SK-N-SH (cell line): ENCODE measurements at regions not wholly inside any gene's neighbourhood (a gene's known extent, or its start where the extent isn't known, plus 50 kb on each side); places are given as distances from the start of the nearest gene placed in this dataset.

ENCODE experiments used
- CTCF ChIA-PET: fragments of 300-600, 350-600 bp; formaldehyde crosslinking; extraction: SDS; loops from one replicate; lab custom pipeline; 2021; lab: Yijun Ruan, JAX
- POLR2A ChIA-PET: fragments of 350-600 bp; sonication (Branson Sonifier 250); formaldehyde crosslinking; extraction: SDS; loops from one replicate; lab custom pipeline; 2020; ENCODE audit warnings: antibody characterized with exemption, inconsistent platforms; lab: Yijun Ruan, JAX
- DNase-seq: peaks from one replicate; pipeline ENCODE4 v3.0.0; 2012
- H2AFZ ChIP-seq: fragments of 200-600 bp; sonication (generic); 2 replicates; pipeline ENCODE4 v1.8.1; 2016; ENCODE audit warnings: antibody characterized with exemption, mild to moderate bottlenecking, low read depth
- H3F3A ChIP-seq: fragments of 200-600 bp; sonication (generic); replicated peaks from 2 replicates; pipeline ENCODE3; 2016; ENCODE audit warnings: antibody characterized with exemption, mild to moderate bottlenecking; ENCODE audit not compliant: insufficient read depth
- H3K27ac ChIP-seq, 2 experiments: fragments of 200-500 bp in 1 of 2; fragments of 200-600 bp in 1 of 2; sonication (Bioruptor generic) in 1 of 2; sonication (generic), shearing (Covaris generic) in 1 of 2; 2 replicates each; pipeline versions ENCODE4 v1.5.1 to v1.6.1; 2014 to 2016; ENCODE audit warnings: low read depth in 2 of 2, inconsistent platforms in 1 of 2, low read length in 1 of 2, mild to moderate bottlenecking in 1 of 2, mixed read lengths in 1 of 2
- H3K27me3 ChIP-seq: fragments of 200-600 bp; sonication (generic), shearing (Covaris generic); 2 replicates; pipeline ENCODE4 v1.6.1; 2016; ENCODE audit warnings: mixed run types; ENCODE audit not compliant: insufficient read depth
- H3K36me3 ChIP-seq, 2 experiments: fragments of 200-500 bp in 1 of 2; fragments of 200-600 bp in 1 of 2; sonication (Bioruptor generic) in 1 of 2; sonication (generic) in 1 of 2; replicated peaks in 1 of 2; 2 replicates each; pipeline versions ENCODE3 to v1.5.1; 2014 to 2016; ENCODE audit warnings: low read length in 1 of 2, mild to moderate bottlenecking in 1 of 2; ENCODE audit not compliant: insufficient read depth in 2 of 2, control insufficient read depth in 1 of 2
- H3K4me1 ChIP-seq, 2 experiments: fragments of 200-500 bp in 1 of 2; fragments of 200-600 bp in 1 of 2; sonication (Bioruptor generic) in 1 of 2; sonication (generic), shearing (Covaris generic) in 1 of 2; 2 replicates each; pipeline versions ENCODE4 v1.5.1 to v1.6.1; 2014 to 2016; ENCODE audit warnings: low read depth in 1 of 2, low read length in 1 of 2, mixed run types in 1 of 2; ENCODE audit not compliant: insufficient read depth in 2 of 2, control insufficient read depth in 1 of 2
- H3K4me2 ChIP-seq: fragments of 200-600 bp; sonication (generic), shearing (Covaris generic); 2 replicates; pipeline ENCODE4 v1.6.1; 2017; ENCODE audit warnings: mixed run types
- H3K4me3 ChIP-seq, 2 experiments: fragments of 200-500 bp in 1 of 2; fragments of 200-600 bp in 1 of 2; sonication (Bioruptor generic) in 1 of 2; sonication (generic), shearing (Covaris generic) in 1 of 2; 2 replicates each; pipeline versions ENCODE4 v1.5.1 to v1.8.1; 2014 to 2016; ENCODE audit warnings: low read depth in 2 of 2, inconsistent platforms in 1 of 2, low read length in 1 of 2, mild to moderate bottlenecking in 1 of 2, mixed read lengths in 1 of 2, moderate library complexity in 1 of 2
- H3K79me2 ChIP-seq: fragments of 200-600 bp; sonication (generic); 2 replicates; pipeline ENCODE4 v1.8.1; 2017; ENCODE audit warnings: mild to moderate bottlenecking; ENCODE audit not compliant: insufficient read depth
- H3K9ac ChIP-seq: fragments of 200-600 bp; sonication (generic); 2 replicates; pipeline ENCODE4 v1.6.1; 2017; ENCODE audit warnings: mixed run types
- H3K9me2 ChIP-seq: fragments of 200-600 bp; sonication (generic); 2 replicates; pipeline ENCODE4 v1.6.1; 2017; ENCODE audit warnings: mixed run types
- H3K9me3 ChIP-seq: fragments of 200-600 bp; sonication (generic); 2 replicates; pipeline ENCODE4 v1.6.1; 2017; ENCODE audit warnings: mixed run types, mild to moderate bottlenecking, moderate library complexity
- H4K20me1 ChIP-seq: fragments of 200-600 bp; sonication (generic); 2 replicates; pipeline ENCODE4 v1.6.1; 2017; ENCODE audit warnings: mild to moderate bottlenecking, mixed run types; ENCODE audit not compliant: insufficient read depth
- CHD2 ChIP-seq: fragments of 150-350 bp; IDR thresholded peaks from 2 replicates; pipeline ENCODE4 v1.6.1; 2018; ENCODE audit warnings: low read length; ENCODE audit not compliant: partially characterized antibody
- ELF1 ChIP-seq: IDR thresholded peaks from 2 replicates; pipeline ENCODE4 v1.4.0; 2012
- EP300 ChIP-seq, 2 experiments: IDR thresholded peaks; 2 replicates each; pipeline versions ENCODE4 v1.4.0 to v1.6.1; 2012; ENCODE audit warnings: borderline replicate concordance in 1 of 2, low read depth in 1 of 2, low read length in 1 of 2
- FOSL2 ChIP-seq: IDR thresholded peaks from 2 replicates; pipeline ENCODE4 v1.4.0; 2012; ENCODE audit warnings: low read depth, mild to moderate bottlenecking, moderate library complexity, borderline replicate concordance
- FOXJ3 ChIP-seq: sonication (generic); formaldehyde crosslinking; IDR thresholded peaks from 2 replicates; pipeline ENCODE4 v1.5.1; 2020; ENCODE audit warnings: mild to moderate bottlenecking, missing genetic modification reagents
- FOXM1 ChIP-seq: IDR thresholded peaks from 2 replicates; pipeline ENCODE4 v1.4.0; 2012; ENCODE audit warnings: low read depth, mild to moderate bottlenecking
- GATA2 ChIP-seq: sonication (generic); formaldehyde crosslinking; IDR thresholded peaks from 2 replicates; pipeline ENCODE4 v1.5.0; 2020; ENCODE audit warnings: mild to moderate bottlenecking, missing genetic modification reagents
- JUND ChIP-seq: IDR thresholded peaks from 2 replicates; pipeline ENCODE4 v1.4.0; 2012
- MAX ChIP-seq: IDR thresholded peaks from 2 replicates; pipeline ENCODE4 v1.4.0; 2012; ENCODE audit warnings: low read depth
- MEF2A ChIP-seq: IDR thresholded peaks from 2 replicates; pipeline ENCODE4 v1.4.0; 2012; ENCODE audit warnings: low read depth, borderline replicate concordance
- MXI1 ChIP-seq: IDR thresholded peaks from 2 replicates; pipeline ENCODE4 v1.6.1; 2012; ENCODE audit warnings: mild to moderate bottlenecking, low read depth, low read length, improper control_type of control experiment
- NRF1 ChIP-seq: IDR thresholded peaks from 2 replicates; pipeline ENCODE4 v1.6.1; 2012; ENCODE audit warnings: low read depth, mild to moderate bottlenecking, low read length
- RAD21 ChIP-seq: IDR thresholded peaks from 2 replicates; pipeline ENCODE4 v1.6.1; 2012; ENCODE audit warnings: mild to moderate bottlenecking, low read length
- RXRA ChIP-seq: IDR thresholded peaks from 2 replicates; pipeline ENCODE4 v1.4.0; 2012; ENCODE audit warnings: low read depth, mild to moderate bottlenecking, borderline replicate concordance
- SIN3A ChIP-seq: IDR thresholded peaks from 2 replicates; pipeline ENCODE4 v1.6.1; 2012; ENCODE audit warnings: low read depth, mild to moderate bottlenecking, low read length, moderate library complexity, borderline replicate concordance
- SMC3 ChIP-seq: IDR thresholded peaks from 2 replicates; pipeline ENCODE4 v1.6.1; 2012; ENCODE audit warnings: low read depth, low read length, improper control_type of control experiment
- TAF1 ChIP-seq: IDR thresholded peaks from 2 replicates; pipeline ENCODE4 v1.6.1; 2012; ENCODE audit warnings: low read depth, mild to moderate bottlenecking, low read length, moderate library complexity, borderline replicate concordance
- TEAD4 ChIP-seq: IDR thresholded peaks from 2 replicates; pipeline ENCODE4 v1.4.0; 2012; ENCODE audit warnings: mild to moderate bottlenecking, borderline replicate concordance; ENCODE audit not compliant: insufficient read depth
- ZBTB33 ChIP-seq: IDR thresholded peaks from 2 replicates; pipeline ENCODE4 v1.4.0; 2012; ENCODE audit warnings: low read depth, borderline replicate concordance
- WGBS: methylation state at CpG from one replicate; pipeline ENCODE4 v1.1.6; 2017; ENCODE audit warnings: low lambda C conversion rate; 5-methylcytosine and 5-hydroxymethylcytosine counted together
- TF ChIP-seq, protein P1 (sequence below): IDR thresholded peaks from 2 replicates; pipeline ENCODE4; 2012
- TF ChIP-seq, protein P2 (sequence below): fragments of 150-350 bp; IDR thresholded peaks from 2 replicates; pipeline ENCODE4 v1.6.1; 2017; ENCODE audit warnings: antibody characterized with exemption, low read length, low read depth, borderline replicate concordance

GRCh38 chr10:130263289-130263688 is 127.1 kb downstream of the GLRX3 start (continued):
- TF ChIP-seq MAX (no peak), JUND (no peak), SMC3 (no peak), EP300 (IDR thresholded peaks at IDR 0.05; ENCODE audit: borderline replicate concordance in 1 of 2, low read depth in 1 of 2, low read length in 1 of 2) (no peak)
- TF ChIP-seq, protein P1, sequence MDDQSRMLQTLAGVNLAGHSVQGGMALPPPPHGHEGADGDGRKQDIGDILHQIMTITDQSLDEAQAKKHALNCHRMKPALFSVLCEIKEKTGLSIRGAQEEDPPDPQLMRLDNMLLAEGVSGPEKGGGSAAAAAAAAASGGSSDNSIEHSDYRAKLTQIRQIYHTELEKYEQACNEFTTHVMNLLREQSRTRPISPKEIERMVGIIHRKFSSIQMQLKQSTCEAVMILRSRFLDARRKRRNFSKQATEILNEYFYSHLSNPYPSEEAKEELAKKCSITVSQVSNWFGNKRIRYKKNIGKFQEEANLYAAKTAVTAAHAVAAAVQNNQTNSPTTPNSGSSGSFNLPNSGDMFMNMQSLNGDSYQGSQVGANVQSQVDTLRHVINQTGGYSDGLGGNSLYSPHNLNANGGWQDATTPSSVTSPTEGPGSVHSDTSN, result no peak

DNA sequence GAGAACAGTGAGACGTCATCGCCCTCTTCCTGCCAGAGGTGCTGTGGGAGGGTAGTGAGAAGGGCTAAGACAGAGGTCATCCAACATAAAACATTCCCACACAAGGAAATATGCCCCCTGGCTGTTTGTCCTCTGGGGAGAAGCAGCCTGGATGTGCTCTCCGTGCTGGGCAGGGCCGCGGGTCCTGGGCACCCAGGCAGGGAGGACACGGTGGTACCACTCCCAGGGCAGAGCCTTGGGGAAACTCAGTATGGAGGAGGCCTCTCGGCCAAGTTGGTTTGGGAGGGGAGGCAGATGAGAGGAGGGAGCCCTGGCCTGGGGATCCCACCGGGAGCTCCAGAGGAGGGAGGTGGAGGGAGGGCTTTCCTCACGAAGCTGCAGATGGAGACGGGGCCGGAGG is 129.4 kb downstream of the GLRX3 start:
- H3K9ac ChIP-seq, result no peak overlapping the region
- no peaks in the 10 kb centered on the region for H3K36me3 ChIP-seq
- no peaks in the 10 kb centered on the region for H4K20me1 ChIP-seq
- no peak overlapping the region for H3K4me3 ChIP-seq
- no peaks in the 10 kb centered on the region for H3K9me3 ChIP-seq
- no peaks in the 10 kb centered on the region for H3K27me3 ChIP-seq
- WGBS, result 43% methylated on average over 7 of the region's 11 CpGs
- no peak overlapping the region for H2AFZ ChIP-seq
- CTCF ChIA-PET, result interaction anchor here (0.6 kb wide), 1 partner anchor 75 kb away, joined by 3 read pairs; no protein-coding TSS in a partner anchor
- H3K79me2 ChIP-seq, result no peaks in the 10 kb centered on the region
- TF ChIP-seq NRF1, result no peak
- DNase-seq, result no peak
- H3K9me2 ChIP-seq, result no peaks in the 10 kb centered on the region
- H3F3A ChIP-seq, result no peaks in the 10 kb centered on the region
- POLR2A ChIA-PET, result no interaction called here
- no peak overlapping the region for H3K4me2 ChIP-seq
- no peaks in the 10 kb centered on the region for H3K4me1 ChIP-seq
- H3K27ac ChIP-seq, result no peak overlapping the region

DNA sequence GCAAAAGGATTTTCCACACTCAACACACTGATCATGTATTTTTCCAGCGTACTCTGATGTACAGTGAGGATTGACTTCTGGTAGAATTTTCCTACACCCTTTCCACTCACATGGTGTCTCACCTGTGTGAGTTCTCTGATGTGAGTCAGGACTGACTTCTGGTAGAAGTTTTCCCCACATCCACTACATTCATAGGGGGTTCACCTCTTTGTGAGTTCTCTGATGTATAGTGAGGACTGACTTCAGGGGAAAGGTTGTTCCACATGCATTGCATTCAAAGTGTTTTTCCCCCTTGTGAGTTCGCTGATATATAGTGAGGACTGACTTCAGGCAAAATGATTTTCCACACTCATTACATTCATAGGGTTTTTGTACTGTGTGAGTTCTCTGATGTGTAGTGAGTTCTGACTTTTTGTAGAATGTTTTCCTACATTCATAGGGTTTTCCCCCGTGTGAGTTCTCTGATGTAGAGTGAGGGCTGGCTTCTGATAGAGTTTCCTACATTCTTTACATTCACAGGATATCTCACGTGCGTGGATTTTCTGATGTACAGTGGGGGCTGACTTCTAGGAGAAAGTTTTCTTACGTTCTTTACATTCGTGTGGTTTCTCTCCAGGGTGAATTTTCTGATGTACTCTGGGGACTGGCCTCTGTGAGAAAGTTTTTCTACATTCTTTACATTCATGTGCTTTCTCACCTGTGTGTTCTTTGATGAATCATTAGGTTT is 146.5 kb downstream of the GLRX3 start:
- no peaks in the 10 kb centered on the region for H3F3A ChIP-seq
- no peak for TF ChIP-seq RXRA
- TF ChIP-seq FOXJ3 (CRISPR knock-in tag), result no peak
- no peak for TF ChIP-seq TEAD4
- TF ChIP-seq MXI1, result no peak
- no peak for TF ChIP-seq JUND
- no peak for TF ChIP-seq FOXM1
- TF ChIP-seq RAD21, result no peak
- TF ChIP-seq MEF2A, result no peak
- TF ChIP-seq FOSL2, result no peak
- TF ChIP-seq, protein P2, sequence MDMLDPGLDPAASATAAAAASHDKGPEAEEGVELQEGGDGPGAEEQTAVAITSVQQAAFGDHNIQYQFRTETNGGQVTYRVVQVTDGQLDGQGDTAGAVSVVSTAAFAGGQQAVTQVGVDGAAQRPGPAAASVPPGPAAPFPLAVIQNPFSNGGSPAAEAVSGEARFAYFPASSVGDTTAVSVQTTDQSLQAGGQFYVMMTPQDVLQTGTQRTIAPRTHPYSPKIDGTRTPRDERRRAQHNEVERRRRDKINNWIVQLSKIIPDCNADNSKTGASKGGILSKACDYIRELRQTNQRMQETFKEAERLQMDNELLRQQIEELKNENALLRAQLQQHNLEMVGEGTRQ, result no peak
- no peak for TF ChIP-seq SMC3
- no peak for TF ChIP-seq ELF1
- no peak for TF ChIP-seq CHD2
- no peak for TF ChIP-seq EP300 (IDR thresholded peaks at IDR 0.05; ENCODE audit: borderline replicate concordance in 1 of 2, low read depth in 1 of 2, low read length in 1 of 2)
- TF ChIP-seq, protein P1, result no peak
- no peak for TF ChIP-seq TAF1
- TF ChIP-seq ZBTB33, result no peak
- TF ChIP-seq GATA2 (CRISPR knock-in tag), result no peak
- no peak for TF ChIP-seq SIN3A
- no peak overlapping the region for H3K27ac ChIP-seq
- 0 out of 2 replicates have a peak, but pooled peaks cover 15% of the 10 kb centered on the region for H3K9me3 ChIP-seq
- ChIA-PET POLR2A (no interaction called here), CTCF (interaction anchor here (0.6 kb wide), 1 partner anchor 1740 kb away, joined by 3 read pairs; no protein-coding TSS in a partner anchor)
- no peaks in the 10 kb centered on the region for H3K4me1 ChIP-seq
- DNase-seq, result no peak
- H3K9me2 ChIP-seq, result no peaks in the 10 kb centered on the region
- H3K36me3 ChIP-seq, result no peaks in the 10 kb centered on the region
- WGBS, result 8% methylated on average over 7 of the region's 7 CpGs
- H3K79me2 ChIP-seq, result no peaks in the 10 kb centered on the region
- no peak overlapping the region for H3K4me3 ChIP-seq
- H3K4me2 ChIP-seq, result no peak overlapping the region
- H4K20me1 ChIP-seq, result no peaks in the 10 kb centered on the region
- H3K9ac ChIP-seq, result no peak overlapping the region
- no peak overlapping the region for H2AFZ ChIP-seq
- H3K27me3 ChIP-seq, result no peaks in the 10 kb centered on the region
